ENCODE measurements at regions not wholly inside any gene's neighbourhood (a gene's known extent, or its start where the extent isn't known, plus 50 kb on each side); places are given as distances from the start of the nearest gene placed in this dataset.

GRCh38 chr2:195214072-195214471, 443.0 kb upstream of the SLC39A10 start:
- no peak overlapping the region for H3K4me3 ChIP-seq (ENCODE audit: severe bottlenecking)
- no peaks in the 10 kb centered on the region for H3K27me3 ChIP-seq (ENCODE audit: insufficient read depth, poor library complexity, severe bottlenecking)
- H3K9me3 ChIP-seq (ENCODE audit: severe bottlenecking): no peaks in the 10 kb centered on the region
- DNase-seq (ENCODE audit: low spot score) (no peak), ATAC-seq (ENCODE audit: low read depth) (no peak)
- no peaks in the 10 kb centered on the region for H3K4me1 ChIP-seq (ENCODE audit: insufficient read depth, poor library complexity, severe bottlenecking)
- H3K27ac ChIP-seq (ENCODE audit: poor library complexity, severe bottlenecking): no peak overlapping the region
- no peaks in the 10 kb centered on the region for H3K36me3 ChIP-seq (ENCODE audit: low read depth)
- TF ChIP-seq, protein P1, sequence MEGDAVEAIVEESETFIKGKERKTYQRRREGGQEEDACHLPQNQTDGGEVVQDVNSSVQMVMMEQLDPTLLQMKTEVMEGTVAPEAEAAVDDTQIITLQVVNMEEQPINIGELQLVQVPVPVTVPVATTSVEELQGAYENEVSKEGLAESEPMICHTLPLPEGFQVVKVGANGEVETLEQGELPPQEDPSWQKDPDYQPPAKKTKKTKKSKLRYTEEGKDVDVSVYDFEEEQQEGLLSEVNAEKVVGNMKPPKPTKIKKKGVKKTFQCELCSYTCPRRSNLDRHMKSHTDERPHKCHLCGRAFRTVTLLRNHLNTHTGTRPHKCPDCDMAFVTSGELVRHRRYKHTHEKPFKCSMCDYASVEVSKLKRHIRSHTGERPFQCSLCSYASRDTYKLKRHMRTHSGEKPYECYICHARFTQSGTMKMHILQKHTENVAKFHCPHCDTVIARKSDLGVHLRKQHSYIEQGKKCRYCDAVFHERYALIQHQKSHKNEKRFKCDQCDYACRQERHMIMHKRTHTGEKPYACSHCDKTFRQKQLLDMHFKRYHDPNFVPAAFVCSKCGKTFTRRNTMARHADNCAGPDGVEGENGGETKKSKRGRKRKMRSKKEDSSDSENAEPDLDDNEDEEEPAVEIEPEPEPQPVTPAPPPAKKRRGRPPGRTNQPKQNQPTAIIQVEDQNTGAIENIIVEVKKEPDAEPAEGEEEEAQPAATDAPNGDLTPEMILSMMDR (IDR thresholded peaks at IDR 0.05; ENCODE audit: poor library complexity, severe bottlenecking): no peak

GRCh38 chr2:195212586-195212985, 444.4 kb upstream of the SLC39A10 start:
- DNase-seq (ENCODE audit: low spot score) (no peak), ATAC-seq (ENCODE audit: low read depth) (no peak)
- H3K9me3 ChIP-seq (ENCODE audit: severe bottlenecking): no peaks in the 10 kb centered on the region
- TF ChIP-seq, protein P1 (IDR thresholded peaks at IDR 0.05; ENCODE audit: poor library complexity, severe bottlenecking): no peak
- H3K4me3 ChIP-seq (ENCODE audit: severe bottlenecking): no peak overlapping the region
- no peaks in the 10 kb centered on the region for H3K27me3 ChIP-seq (ENCODE audit: insufficient read depth, poor library complexity, severe bottlenecking)
- H3K4me1 ChIP-seq (ENCODE audit: insufficient read depth, poor library complexity, severe bottlenecking): no peaks in the 10 kb centered on the region
- no peaks in the 10 kb centered on the region for H3K36me3 ChIP-seq (ENCODE audit: low read depth)
- no peak overlapping the region for H3K27ac ChIP-seq (ENCODE audit: poor library complexity, severe bottlenecking)

GRCh38 chr2:195202163-195202845, 454.7 kb upstream of the SLC39A10 start:
- Histone ChIP-seq H3K4me3 (ENCODE audit: severe bottlenecking) (no peak overlapping the region), H3K27ac (ENCODE audit: poor library complexity, severe bottlenecking) (no peak overlapping the region), H3K27me3 (ENCODE audit: insufficient read depth, poor library complexity, severe bottlenecking) (no peaks in the 10 kb centered on the region), H3K9me3 (ENCODE audit: severe bottlenecking) (no peaks in the 10 kb centered on the region), H3K36me3 (ENCODE audit: low read depth) (no peaks in the 10 kb centered on the region), H3K4me1 (ENCODE audit: insufficient read depth, poor library complexity, severe bottlenecking) (no peaks in the 10 kb centered on the region)
- no peak for ATAC-seq (ENCODE audit: low read depth)
- DNase-seq (ENCODE audit: low spot score): no peak
- TF ChIP-seq, protein P1 (IDR thresholded peaks at IDR 0.05; ENCODE audit: poor library complexity, severe bottlenecking): no peak

DNA sequence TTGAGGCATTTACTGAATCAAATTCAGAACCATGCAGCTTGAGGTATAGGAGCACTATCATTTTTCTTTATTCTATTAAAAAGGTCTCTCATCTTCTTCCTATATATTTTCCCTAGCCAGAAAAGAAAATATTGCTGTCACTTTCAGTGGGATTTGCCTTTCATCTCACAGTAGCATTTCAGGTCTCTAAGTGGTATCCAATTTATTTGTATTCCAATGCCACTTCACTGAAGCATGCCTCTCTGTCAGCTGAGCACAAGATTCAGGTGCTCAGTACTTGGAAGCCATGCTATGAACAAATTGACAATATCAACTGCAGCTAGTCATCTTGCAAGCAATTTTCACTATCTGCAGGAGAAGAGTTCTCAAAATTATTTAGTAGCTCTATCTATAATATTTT, 457.2 kb upstream of the SLC39A10 start:
- no peaks in the 10 kb centered on the region for H3K36me3 ChIP-seq (ENCODE audit: low read depth)
- no peaks in the 10 kb centered on the region for H3K4me1 ChIP-seq (ENCODE audit: insufficient read depth, poor library complexity, severe bottlenecking)
- no peaks in the 10 kb centered on the region for H3K27me3 ChIP-seq (ENCODE audit: insufficient read depth, poor library complexity, severe bottlenecking)
- ATAC-seq (ENCODE audit: low read depth) (no peak), DNase-seq (ENCODE audit: low spot score) (no peak)
- TF ChIP-seq, protein P1 (IDR thresholded peaks at IDR 0.05; ENCODE audit: poor library complexity, severe bottlenecking): no peak
- H3K27ac ChIP-seq (ENCODE audit: poor library complexity, severe bottlenecking): no peak overlapping the region
- no peaks in the 10 kb centered on the region for H3K9me3 ChIP-seq (ENCODE audit: severe bottlenecking)
- H3K4me3 ChIP-seq (ENCODE audit: severe bottlenecking): no peak overlapping the region

- no peaks in the 10 kb centered on the region for H3K36me3 ChIP-seq (ENCODE audit: low read depth)
- no peak overlapping the region for H3K27ac ChIP-seq (ENCODE audit: poor library complexity, severe bottlenecking)
- no peak overlapping the region for H3K4me3 ChIP-seq (ENCODE audit: severe bottlenecking)
- DNase-seq (ENCODE audit: low spot score): no peak
- TF ChIP-seq, protein P1 (IDR thresholded peaks at IDR 0.05; ENCODE audit: poor library complexity, severe bottlenecking): no peak
- H3K4me1 ChIP-seq (ENCODE audit: insufficient read depth, poor library complexity, severe bottlenecking): no peaks in the 10 kb centered on the region
- H3K27me3 ChIP-seq (ENCODE audit: insufficient read depth, poor library complexity, severe bottlenecking): no peaks in the 10 kb centered on the region
- no peaks in the 10 kb centered on the region for H3K9me3 ChIP-seq (ENCODE audit: severe bottlenecking)
- ATAC-seq (ENCODE audit: low read depth): no peak
Observed at GRCh38 chr2:195181059-195181705, 475.8 kb upstream of the SLC39A10 start.
